ENCODE measurements at regions not wholly inside any gene's neighbourhood (a gene's known extent, or its start where the extent isn't known, plus 50 kb on each side); places are given as distances from the start of the nearest gene placed in this dataset.

GRCh38 chr13:76025392-76025791 lies 389.3 kb downstream of the LMO7 start:
- H3K23me2 ChIP-seq (ENCODE audit: low read depth, low read length), result no peaks in the 10 kb centered on the region
- H3K4me2 ChIP-seq (ENCODE audit: insufficient read depth in 1 of 2, low read depth in 2 of 2, low read length in 2 of 2), result no peak overlapping the region
- CTCF ChIA-PET (ENCODE audit: partially characterized antibody), result interaction anchor here (0.9 to 3.5 kb wide), 3 partner anchors 9 to 330 kb away, joined by 5 to 9 read pairs (median 5); no protein-coding TSS in a partner anchor
- no peak for FAIRE-seq
- H3K79me2 ChIP-seq (ENCODE audit: control insufficient read depth in 1 of 2, insufficient read depth in 2 of 2, low read length in 2 of 2), result no peaks in the 10 kb centered on the region
- H3K9ac ChIP-seq (replicated peaks in 1 of 4; ENCODE audit: extremely low read depth in 1 of 4, low read depth in 3 of 4, low read length in 3 of 4), result no peak overlapping the region
- no peak overlapping the region for H4K8ac ChIP-seq (ENCODE audit: extremely low read depth, insufficient read depth, low read length)
- H2AFZ ChIP-seq (ENCODE audit: low read length), result no peak overlapping the region
- H2BK15ac ChIP-seq (ENCODE audit: low read length), result no peak overlapping the region
- H2BK5ac ChIP-seq (ENCODE audit: low read depth, low read length), result no peak overlapping the region
- no peak overlapping the region for H3K27ac ChIP-seq (ENCODE audit: low read depth, low read length)
- H3K14ac ChIP-seq (ENCODE audit: insufficient read length), result no peak overlapping the region
- H2BK12ac ChIP-seq (ENCODE audit: low read depth, low read length), result no peak overlapping the region
- H3K36me3 ChIP-seq (ENCODE audit: control insufficient read depth in 2 of 4, insufficient read depth in 4 of 4, low read length in 3 of 4), result no peaks in the 10 kb centered on the region
- H3K18ac ChIP-seq (ENCODE audit: extremely low read depth, low read length), result no peak overlapping the region
- H3K23ac ChIP-seq (ENCODE audit: insufficient read length), result no peak overlapping the region
- POLR2A ChIA-PET (ENCODE audit: partially characterized antibody), result no interaction called here
- H3K9me3 ChIP-seq (ENCODE audit: insufficient read depth in 2 of 2, low read depth in 1 of 2, low read length in 1 of 2), result no peaks in the 10 kb centered on the region
- H4K20me1 ChIP-seq (replicated peaks in 1 of 2; ENCODE audit: control insufficient read depth in 1 of 2, insufficient read depth in 2 of 2, low read length in 2 of 2), result no peaks in the 10 kb centered on the region
- H3K4me1 ChIP-seq (replicated peaks in 1 of 4; ENCODE audit: control insufficient read depth in 3 of 4, insufficient read depth in 4 of 4, low read length in 3 of 4), result no peaks in the 10 kb centered on the region
- no peak overlapping the region for H4K5ac ChIP-seq (ENCODE audit: insufficient read length, low read depth, low read length)
- DNase-seq (ENCODE audit: low read depth in 1 of 2, low spot score in 2 of 2), result no peak
- H2AK5ac ChIP-seq (ENCODE audit: low read depth, low read length), result no peak overlapping the region
- 97% methylated on average over 6 of the region's 6 CpGs; no CpG with 5 or more reads in 1 of the 2 experiments for WGBS, 2 experiments (ENCODE audit: extremely low coverage in 1 of 2, insufficient coverage in 1 of 2, insufficient read length in 1 of 2, insufficient replicate concordance in 2 of 2, low coverage in 1 of 2, low lambda C conversion rate in 2 of 2, missing lambda C conversion rate in 1 of 2)
- H3K4me3 ChIP-seq (ENCODE audit: extremely low read depth in 1 of 4, insufficient read depth in 2 of 4, low read depth in 3 of 4, low read length in 4 of 4), result no peak overlapping the region
- no peak overlapping the region for H2BK120ac ChIP-seq (replicated peaks; ENCODE audit: low read depth, low read length)
- H3K79me1 ChIP-seq (ENCODE audit: low read depth, low read length), result no peaks in the 10 kb centered on the region
- no peak overlapping the region for H2BK20ac ChIP-seq (ENCODE audit: low read length)
- no peak overlapping the region for H3K56ac ChIP-seq (replicated peaks; ENCODE audit: insufficient read length, low read depth, low read length)
- no peak overlapping the region for H4K91ac ChIP-seq (replicated peaks; ENCODE audit: insufficient read length, low read length)
- no peaks in the 10 kb centered on the region for H3K27me3 ChIP-seq (replicated peaks in 1 of 4; ENCODE audit: control insufficient read depth in 3 of 4, extremely low read depth in 1 of 4, insufficient read depth in 3 of 4, low read length in 3 of 4)
- H3K4ac ChIP-seq (replicated peaks; ENCODE audit: insufficient read length, low read depth, low read length), result no peak overlapping the region
- no peak for TF ChIP-seq E2F6 (IDR thresholded peaks at IDR 0.05)
- TF ChIP-seq POLR2A (IDR thresholded peaks at IDR 0.05; ENCODE audit: control extremely low read depth in 1 of 2, low read depth in 2 of 2, low read length in 2 of 2), result no peak
- TF ChIP-seq CEBPB (IDR thresholded peaks at IDR 0.05; ENCODE audit: low read depth, low read length), result no peak
- TF ChIP-seq FOSL1 (IDR thresholded peaks at IDR 0.05; ENCODE audit: insufficient read depth, low read depth, low read length), result no peak
- TF ChIP-seq RNF2 (IDR thresholded peaks at IDR 0.05; ENCODE audit: borderline replicate concordance, low read depth, low read length, missing control alignments, poor library complexity, severe bottlenecking), result no peak
- TF ChIP-seq EGR1 (IDR thresholded peaks at IDR 0.05; ENCODE audit: borderline replicate concordance, low read depth, low read length), result no peak
- no peak for TF ChIP-seq TCF12 (IDR thresholded peaks at IDR 0.05; ENCODE audit: low read depth, low read length)
- no peak for TF ChIP-seq TAF1 (IDR thresholded peaks at IDR 0.05; ENCODE audit: low read depth, low read length)
- TF ChIP-seq RAD21 (IDR thresholded peaks at IDR 0.05 in 1 of 2, conservative IDR thresholded peaks at IDR 0.05 in 1 of 2; ENCODE audit: low read depth in 2 of 2, low read length in 2 of 2), result no peak
- no peak for TF ChIP-seq SAP30 (IDR thresholded peaks at IDR 0.05; ENCODE audit: insufficient read depth, insufficient replicate concordance, low read length)
- no peak for TF ChIP-seq TAF7 (optimal IDR thresholded peaks at IDR 0.05; ENCODE audit: borderline replicate concordance, low read depth, low read length)
- no peak for TF ChIP-seq BACH1 (IDR thresholded peaks at IDR 0.05; ENCODE audit: low read length)
- TF ChIP-seq CREB1 (IDR thresholded peaks at IDR 0.05), result no peak
- no peak for TF ChIP-seq SP2 (IDR thresholded peaks at IDR 0.05; ENCODE audit: low read length)
- no peak for TF ChIP-seq NRF1 (IDR thresholded peaks at IDR 0.05; ENCODE audit: low read depth, low read length)

Data from H1 (cell line).